ENCODE measurements at regions not wholly inside any gene's neighbourhood (a gene's known extent, or its start where the extent isn't known, plus 50 kb on each side); places are given as distances from the start of the nearest gene placed in this dataset.

DNA sequence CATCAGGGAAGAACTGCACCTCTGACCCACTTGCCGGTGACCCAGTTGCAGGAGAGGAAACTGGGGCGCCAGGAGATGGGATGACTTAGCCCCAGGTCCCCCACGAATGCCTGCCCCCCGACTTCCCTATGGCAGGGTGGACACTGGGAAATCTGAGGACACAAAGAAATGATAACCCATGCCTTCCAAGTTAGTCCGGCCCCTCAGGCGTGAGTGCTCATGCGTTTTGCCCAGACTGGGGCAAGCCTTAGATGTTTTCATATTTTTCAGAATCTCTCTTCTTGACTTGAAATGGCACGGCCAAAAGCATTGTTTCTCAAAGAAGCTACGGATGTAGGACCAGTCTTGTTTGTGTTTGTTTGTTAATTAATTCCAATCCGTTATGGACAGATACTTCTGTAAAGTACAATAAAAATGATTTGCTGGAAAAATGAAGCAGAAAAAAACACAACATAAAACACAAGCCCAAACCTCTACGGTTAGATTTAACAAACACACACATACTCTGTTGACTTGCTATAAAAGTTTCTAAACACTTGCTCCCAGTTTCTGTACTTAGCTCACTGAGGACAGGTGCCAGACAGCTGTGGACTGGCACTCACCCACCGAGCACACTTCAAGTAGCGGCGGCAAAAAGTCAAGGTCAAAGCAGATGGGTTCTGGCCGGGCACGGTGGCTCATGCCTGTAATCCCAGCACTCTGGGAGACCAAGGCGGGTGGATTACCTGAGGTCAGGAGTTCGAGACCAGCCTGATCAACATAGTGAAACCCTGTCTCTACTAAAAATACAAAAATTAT lies 341.5 kb downstream of the BCOR start:
- DNase-seq (ENCODE audit: insufficient read length, low spot score) (no peak), FAIRE-seq (no peak)
- no peak for TF ChIP-seq POLR2A (IDR thresholded peaks at IDR 0.05; ENCODE audit: low read depth, low read length)

DNA sequence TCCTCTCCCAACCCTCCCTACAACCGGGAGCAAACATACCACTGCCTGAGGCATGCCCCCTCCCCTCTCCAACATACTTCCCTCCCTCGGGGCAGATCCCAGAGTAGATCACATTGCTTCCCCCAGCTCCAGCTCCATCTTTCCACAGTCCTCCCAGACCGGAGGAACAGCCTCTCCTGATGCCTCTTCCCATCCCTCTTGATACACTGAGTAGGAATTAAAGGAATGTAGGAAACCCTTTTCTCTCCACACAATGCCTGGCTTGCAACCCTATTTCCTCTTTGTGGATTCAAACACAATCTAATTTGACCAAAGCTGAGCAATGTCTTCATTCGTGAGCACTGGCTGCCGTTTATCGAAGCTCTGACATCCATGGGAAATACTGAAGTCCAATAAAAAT lies 339.8 kb downstream of the BCOR start:
- TF ChIP-seq POLR2A (IDR thresholded peaks at IDR 0.05; ENCODE audit: low read depth, low read length): no peak
- DNase-seq (ENCODE audit: insufficient read length, low spot score): no peak
- no peak for FAIRE-seq

DNA sequence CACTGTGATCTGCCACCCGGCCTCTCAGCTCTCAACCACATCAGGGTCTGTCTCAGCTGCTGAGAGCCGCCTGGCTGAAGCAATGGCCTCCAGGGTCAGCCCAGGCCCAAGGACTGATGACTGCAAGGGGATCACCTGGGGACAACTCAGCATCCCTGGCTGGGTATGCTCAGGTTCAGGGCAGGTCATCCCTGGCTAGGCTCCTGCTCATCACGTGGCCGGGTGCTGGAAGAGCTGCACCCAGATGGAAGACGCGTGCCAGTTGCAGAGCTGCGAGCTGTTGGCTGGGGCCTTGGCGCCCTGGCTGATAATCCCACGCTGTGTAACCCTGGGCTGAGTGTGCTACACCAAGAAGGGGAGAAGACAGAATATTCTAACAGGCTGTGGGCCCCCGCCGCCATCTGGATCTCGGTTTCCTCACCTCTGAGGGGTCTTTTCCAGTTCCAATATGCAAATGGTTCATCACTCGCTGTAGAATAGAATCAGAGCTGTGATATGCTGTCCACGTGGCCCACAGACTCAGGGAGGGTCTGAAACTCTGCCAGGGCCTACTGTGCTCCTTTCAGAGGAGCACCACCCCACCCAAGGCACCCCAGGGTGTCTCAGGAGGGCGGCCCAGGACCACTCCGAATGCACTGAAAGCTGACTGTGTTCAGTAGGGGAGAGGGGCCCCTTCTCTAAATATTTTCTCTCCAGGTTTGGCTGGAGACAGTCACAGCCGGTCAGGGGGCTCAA lies 338.8 kb downstream of the BCOR start:
- no peak for TF ChIP-seq POLR2A (IDR thresholded peaks at IDR 0.05; ENCODE audit: low read depth, low read length)
- no peak for DNase-seq (ENCODE audit: insufficient read length, low spot score)
- no peak for FAIRE-seq

DNA sequence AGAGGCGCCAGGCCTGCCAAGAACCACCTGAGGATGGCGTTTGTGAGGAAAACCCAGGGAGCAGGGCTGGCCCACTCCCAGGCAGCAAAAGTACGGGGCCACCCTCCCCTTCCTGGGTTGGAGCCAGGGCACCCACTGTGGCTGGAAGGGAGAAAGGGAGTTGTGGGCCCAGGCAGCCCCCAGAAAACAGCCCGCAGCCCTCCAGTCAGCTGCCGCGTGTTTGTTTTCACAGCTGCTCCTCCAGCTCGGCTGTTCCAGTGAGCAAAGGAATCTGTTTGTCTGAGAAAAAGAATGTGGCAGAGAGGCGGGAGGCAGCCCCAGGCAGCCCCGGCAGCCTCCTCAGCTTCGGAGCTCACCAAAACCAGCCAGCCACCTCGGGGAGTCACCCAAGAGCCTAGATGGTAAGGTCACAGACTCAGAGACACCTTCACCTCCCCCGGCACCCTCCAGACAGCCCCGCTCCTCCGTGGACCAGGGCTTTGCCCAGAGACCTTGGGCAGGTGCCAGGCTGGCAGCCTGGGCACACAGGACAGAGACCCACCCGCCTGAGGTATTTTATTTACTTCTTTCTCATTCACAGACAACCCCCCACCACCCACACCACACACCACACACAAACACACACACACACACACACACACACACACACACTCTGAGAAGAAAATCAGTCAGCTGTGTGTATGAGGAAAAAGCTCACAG lies 338.1 kb downstream of the BCOR start:
- DNase-seq (ENCODE audit: insufficient read length, low spot score) (no peak), FAIRE-seq (no peak)
- no peak for TF ChIP-seq POLR2A (IDR thresholded peaks at IDR 0.05; ENCODE audit: low read depth, low read length)

DNA sequence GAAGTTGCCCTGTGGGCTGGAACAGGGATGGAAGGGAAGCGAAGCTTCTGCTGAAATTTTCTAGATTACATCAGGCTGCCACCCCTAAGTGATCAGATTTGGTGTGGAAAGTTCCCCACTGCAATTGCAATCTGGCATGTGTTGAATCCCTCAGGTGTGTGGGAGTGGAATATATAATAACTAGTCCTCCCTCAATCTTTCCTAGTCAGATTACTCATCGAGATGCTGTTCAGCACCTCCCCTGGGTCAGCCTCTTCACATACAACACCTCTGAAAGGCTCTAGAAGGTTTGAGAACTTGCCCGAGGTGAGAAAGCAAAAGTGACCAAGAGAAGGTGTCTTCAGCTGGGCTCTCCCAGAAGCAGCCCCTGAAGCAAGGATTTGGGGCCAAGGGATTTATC lies 336.8 kb downstream of the BCOR start:
- TF ChIP-seq POLR2A (IDR thresholded peaks at IDR 0.05; ENCODE audit: low read depth, low read length): no peak
- DNase-seq (ENCODE audit: insufficient read length, low spot score): no peak
- no peak for FAIRE-seq

DNA sequence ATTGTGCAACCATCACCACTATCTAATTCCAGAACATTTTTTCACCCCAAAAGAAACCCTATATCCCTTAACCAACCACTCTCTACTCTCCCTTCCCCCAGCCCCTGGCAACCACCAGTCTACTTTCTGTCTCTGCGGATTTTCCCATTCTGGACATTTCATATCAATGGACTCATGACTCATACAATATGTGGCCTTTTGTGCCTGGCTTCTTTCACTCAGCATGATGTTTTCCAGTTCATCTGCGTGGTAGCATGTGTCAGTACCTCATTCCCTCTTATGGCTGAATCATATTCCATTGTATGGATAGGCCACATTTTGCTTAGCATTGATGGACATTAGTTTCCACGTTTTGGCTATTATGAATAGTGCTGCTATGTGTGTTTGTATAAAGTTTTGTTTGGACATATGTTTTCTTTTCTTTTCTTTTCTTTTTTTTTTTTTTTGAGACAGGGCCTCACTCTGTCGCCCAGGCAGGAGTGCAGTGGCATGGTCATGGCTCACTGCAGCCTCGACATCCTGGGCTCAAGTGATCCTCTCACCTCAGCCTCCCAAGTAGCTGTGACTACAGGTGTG lies 335.4 kb downstream of the BCOR start:
- TF ChIP-seq POLR2A (IDR thresholded peaks at IDR 0.05; ENCODE audit: low read depth, low read length): no peak
- FAIRE-seq (no peak), DNase-seq (ENCODE audit: insufficient read length, low spot score) (no peak)

DNA sequence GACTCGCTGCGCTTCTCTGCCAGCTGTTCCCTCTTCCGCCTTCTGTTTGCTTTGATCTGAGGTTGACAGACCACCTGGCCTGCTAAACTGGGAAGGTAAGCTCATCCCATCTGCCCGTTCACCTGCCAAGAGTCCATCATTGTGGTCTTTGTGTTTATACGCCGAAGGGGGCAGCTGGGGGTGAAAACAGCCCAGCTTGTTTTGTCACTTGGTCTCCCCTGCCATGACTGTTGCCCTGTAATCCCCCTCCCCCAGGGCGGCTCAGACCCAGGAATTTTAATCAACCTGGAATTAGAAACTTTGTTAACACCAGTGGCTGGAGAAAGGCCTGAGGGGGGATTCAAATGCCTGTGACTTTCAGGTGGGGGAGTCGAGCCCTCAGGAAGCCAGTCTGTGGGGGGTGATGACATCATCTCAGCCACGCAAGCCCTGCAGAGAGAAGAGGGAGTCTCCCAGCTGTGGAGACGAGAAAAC lies 333.3 kb downstream of the BCOR start:
- DNase-seq (ENCODE audit: insufficient read length, low spot score): no peak
- TF ChIP-seq POLR2A (IDR thresholded peaks at IDR 0.05; ENCODE audit: low read depth, low read length): no peak
- FAIRE-seq: no peak

DNA sequence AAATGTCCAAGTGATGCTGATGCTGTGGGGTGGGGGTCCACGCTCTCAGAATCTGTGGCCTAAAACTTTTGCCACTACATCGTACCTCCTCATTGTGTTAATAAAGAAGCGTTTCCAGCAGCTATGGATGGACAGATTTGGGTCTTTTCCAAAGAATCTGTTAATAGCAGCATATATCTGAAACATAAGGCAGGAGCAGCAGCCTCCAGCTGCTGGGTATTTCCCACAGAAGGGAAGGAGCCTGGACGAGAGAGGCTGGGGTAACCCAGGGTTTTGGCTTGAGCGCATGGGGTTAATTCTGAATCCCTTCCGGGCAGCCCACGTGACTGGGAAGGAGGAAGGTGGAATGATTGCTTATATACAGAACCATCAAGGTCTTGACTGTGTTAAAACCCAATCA lies 332.4 kb downstream of the BCOR start:
- DNase-seq (ENCODE audit: insufficient read length, low spot score) (no peak), FAIRE-seq (no peak)
- no peak for TF ChIP-seq POLR2A (IDR thresholded peaks at IDR 0.05; ENCODE audit: low read depth, low read length)

DNA sequence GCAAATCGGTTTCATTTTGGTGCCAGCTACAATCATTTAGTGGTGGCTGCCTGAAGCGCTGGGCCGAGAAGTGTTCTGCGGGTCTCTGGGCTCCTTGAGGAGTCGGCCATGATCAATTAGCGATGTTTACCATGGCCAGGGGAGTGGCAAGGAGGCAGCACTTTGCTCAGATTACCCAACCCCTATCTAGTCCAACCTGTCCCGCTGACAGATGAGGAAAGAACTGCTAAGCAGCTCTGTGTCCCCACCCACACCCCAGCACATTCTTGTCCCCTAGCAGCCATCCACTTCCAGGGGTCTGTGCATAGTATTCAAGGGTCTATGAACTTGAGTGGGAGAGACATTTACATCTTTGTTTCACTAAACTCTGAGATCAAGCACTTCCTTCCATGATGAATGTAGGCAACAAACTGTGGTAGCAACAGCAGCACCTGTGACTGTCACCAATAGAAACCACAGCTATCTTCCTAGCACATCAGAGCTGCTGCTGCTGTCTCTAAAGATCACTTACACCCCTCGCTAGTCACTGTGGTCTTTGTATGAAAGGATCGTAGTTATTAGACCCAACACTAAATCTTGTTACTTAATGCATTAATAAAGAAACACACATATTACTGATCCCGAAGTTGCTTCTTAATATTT lies 331.6 kb downstream of the BCOR start:
- TF ChIP-seq POLR2A (IDR thresholded peaks at IDR 0.05; ENCODE audit: low read depth, low read length): no peak
- FAIRE-seq: no peak
- DNase-seq (ENCODE audit: insufficient read length, low spot score): no peak

DNA sequence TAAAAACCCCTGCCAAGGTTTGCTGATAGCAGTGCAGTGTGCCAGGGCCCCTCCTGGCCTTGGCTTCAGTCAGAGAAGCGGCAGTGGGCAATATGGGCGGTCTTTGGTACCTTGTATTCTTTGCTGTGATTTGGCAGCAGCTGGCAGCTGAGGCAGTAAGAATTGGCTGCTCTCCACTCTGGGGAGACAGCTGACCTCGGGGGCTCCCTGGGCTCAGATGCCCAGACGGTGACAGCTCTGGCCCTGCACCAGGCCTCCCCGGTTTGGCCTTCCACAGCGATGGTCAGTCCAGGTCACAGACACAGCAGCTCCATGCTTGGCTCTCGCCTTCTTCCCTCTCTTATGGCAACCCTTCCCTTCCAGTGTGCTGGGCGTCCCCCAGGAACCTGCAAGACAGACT lies 330.9 kb downstream of the BCOR start:
- TF ChIP-seq POLR2A (IDR thresholded peaks at IDR 0.05; ENCODE audit: low read depth, low read length): no peak
- FAIRE-seq (no peak), DNase-seq (ENCODE audit: insufficient read length, low spot score) (no peak)

DNA sequence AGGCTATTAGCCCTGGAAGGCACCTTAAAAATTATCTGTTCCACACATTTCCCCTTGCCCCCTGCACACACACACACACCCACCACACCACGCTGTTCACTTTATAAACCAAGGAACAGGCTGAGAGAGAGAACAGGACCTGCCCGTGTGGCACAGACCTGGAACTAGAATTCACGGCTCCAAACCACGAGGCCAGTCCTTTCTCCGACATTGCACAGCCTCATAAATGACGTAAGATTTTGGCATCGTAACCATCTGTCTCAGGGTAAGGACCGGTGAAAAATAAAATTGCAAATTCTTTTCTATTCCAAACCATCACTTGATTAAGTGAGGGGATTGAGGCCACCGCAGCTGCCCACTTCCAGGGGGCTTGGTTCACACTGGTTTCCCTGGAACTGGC lies 330.3 kb downstream of the BCOR start:
- DNase-seq (ENCODE audit: insufficient read length, low spot score) (no peak), FAIRE-seq (no peak)
- TF ChIP-seq POLR2A (IDR thresholded peaks at IDR 0.05; ENCODE audit: low read depth, low read length): no peak

DNA sequence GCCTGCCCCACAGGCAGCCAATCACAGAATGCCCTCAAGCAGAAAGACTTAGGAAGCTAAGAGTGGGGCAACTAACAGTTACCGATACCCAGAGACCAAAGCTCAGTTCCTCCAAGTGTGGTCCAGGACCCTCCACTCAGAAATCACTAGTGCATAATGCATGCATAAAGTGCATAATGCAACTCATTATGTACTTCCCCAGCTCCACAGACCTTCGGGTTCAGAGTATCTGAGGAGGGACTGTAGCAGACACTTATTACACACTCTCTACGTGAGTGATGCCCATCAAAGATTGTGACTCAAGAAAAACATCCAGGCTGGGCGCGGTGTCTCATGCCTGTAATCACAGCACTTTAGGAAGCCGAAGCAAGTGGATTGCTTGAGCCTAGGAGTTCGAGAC lies 328.0 kb downstream of the BCOR start:
- no peak for TF ChIP-seq POLR2A (IDR thresholded peaks at IDR 0.05; ENCODE audit: low read depth, low read length)
- DNase-seq (ENCODE audit: insufficient read length, low spot score) (no peak), FAIRE-seq (no peak)

DNA sequence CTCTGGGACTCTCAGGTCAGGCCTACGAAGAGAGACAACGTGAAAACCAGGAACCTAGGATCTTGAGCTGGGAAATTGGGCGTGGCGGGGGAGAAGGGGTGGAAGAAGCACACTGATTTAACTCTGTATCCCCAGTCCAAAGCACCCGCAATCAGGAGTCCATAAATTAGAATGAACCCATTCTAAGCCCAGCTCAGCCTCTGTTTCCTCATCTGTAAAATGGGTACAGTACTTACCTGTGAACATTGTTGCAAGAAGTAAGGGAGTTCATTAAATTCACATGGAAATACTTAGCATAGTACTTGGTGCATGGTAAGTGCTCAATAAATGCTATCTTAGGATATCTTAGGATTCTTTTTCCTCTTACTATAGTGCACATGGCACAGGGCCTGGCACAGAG lies 326.7 kb downstream of the BCOR start:
- no peak for DNase-seq (ENCODE audit: insufficient read length, low spot score)
- no peak for FAIRE-seq
- no peak for TF ChIP-seq POLR2A (IDR thresholded peaks at IDR 0.05; ENCODE audit: low read depth, low read length)
